Upper lobe of right lung (tissue), 1 donor: ENCODE measurements at regions not wholly inside any gene's neighbourhood (a gene's known extent, or its start where the extent isn't known, plus 50 kb on each side); places are given as distances from the start of the nearest gene placed in this dataset.

Source experiments
- ATAC-seq: fragments of 200-7000 bp; cut with Tn5 transposase; one replicate; pipeline ENCODE4 v1.9.1; 2020; ENCODE audit warnings: mild to moderate bottlenecking, moderate library complexity
- DNase-seq: peaks from one replicate; pipeline ENCODE4 v3.0.0-alpha.2; 2020
- H3K27ac ChIP-seq: fragments of 200-600 bp; one replicate; pipeline ENCODE4 v1.8.0; 2022
- H3K27me3 ChIP-seq: fragments of 200-600 bp; one replicate; pipeline ENCODE4 v1.8.0; 2022; ENCODE audit warnings: mild to moderate bottlenecking
- H3K36me3 ChIP-seq: fragments of 200-600 bp; one replicate; pipeline ENCODE4 v1.8.0; 2022
- H3K4me1 ChIP-seq: fragments of 200-600 bp; one replicate; pipeline ENCODE4 v1.8.0; 2022
- H3K4me3 ChIP-seq: fragments of 200-600 bp; one replicate; pipeline ENCODE4 v1.8.0; 2022; ENCODE audit warnings: mild to moderate bottlenecking
- H3K9me3 ChIP-seq: fragments of 200-600 bp; one replicate; pipeline ENCODE4 v1.8.0; 2022
- intact Hi-C: fragments of 100-400 bp; cut with DNase I; formaldehyde crosslinking; loops from one replicate; pipeline ENCODE4 v1.11.0; 2022
- TF ChIP-seq, protein P1 (sequence below): fragments of 200-600 bp; IDR thresholded peaks from one replicate; pipeline ENCODE4 v1.8.0; 2022; ENCODE audit warnings: antibody characterized with exemption
- donor health status: DM: no; HTN: yes; CAD: no; lungs with severe emphysema.

DNA sequence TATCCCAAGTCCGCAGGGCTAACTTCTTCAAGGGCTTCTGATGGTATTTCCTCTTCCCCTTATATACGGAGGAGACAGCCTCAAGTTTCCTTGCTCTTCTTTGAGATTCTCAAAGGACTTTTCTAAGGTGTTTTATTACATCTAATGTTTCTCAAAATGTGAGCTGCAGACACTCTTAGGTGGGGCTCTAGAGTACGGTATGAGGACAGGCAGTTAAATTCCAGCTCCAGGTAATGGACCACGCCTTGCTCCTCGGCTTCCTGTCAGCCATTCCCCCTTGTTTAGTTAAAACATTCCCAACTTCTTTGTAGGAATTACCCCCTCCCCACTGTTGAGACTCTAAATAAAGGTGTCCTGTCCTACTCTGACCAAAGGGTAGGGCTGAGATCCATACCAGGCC is 131.9 kb downstream of the IRS1 start:
- H3K27ac ChIP-seq: no peak overlapping the region
- H3K9me3 ChIP-seq: no peaks in the 10 kb centered on the region
- no peaks in the 10 kb centered on the region for H3K4me1 ChIP-seq
- no peak overlapping the region for H3K4me3 ChIP-seq
- ATAC-seq (peak; percentile 40), DNase-seq (no peak)
- TF ChIP-seq, protein P1, sequence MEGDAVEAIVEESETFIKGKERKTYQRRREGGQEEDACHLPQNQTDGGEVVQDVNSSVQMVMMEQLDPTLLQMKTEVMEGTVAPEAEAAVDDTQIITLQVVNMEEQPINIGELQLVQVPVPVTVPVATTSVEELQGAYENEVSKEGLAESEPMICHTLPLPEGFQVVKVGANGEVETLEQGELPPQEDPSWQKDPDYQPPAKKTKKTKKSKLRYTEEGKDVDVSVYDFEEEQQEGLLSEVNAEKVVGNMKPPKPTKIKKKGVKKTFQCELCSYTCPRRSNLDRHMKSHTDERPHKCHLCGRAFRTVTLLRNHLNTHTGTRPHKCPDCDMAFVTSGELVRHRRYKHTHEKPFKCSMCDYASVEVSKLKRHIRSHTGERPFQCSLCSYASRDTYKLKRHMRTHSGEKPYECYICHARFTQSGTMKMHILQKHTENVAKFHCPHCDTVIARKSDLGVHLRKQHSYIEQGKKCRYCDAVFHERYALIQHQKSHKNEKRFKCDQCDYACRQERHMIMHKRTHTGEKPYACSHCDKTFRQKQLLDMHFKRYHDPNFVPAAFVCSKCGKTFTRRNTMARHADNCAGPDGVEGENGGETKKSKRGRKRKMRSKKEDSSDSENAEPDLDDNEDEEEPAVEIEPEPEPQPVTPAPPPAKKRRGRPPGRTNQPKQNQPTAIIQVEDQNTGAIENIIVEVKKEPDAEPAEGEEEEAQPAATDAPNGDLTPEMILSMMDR: no peak
- no peaks in the 10 kb centered on the region for H3K36me3 ChIP-seq
- intact Hi-C loops: no loop called here
- no peaks in the 10 kb centered on the region for H3K27me3 ChIP-seq

DNA sequence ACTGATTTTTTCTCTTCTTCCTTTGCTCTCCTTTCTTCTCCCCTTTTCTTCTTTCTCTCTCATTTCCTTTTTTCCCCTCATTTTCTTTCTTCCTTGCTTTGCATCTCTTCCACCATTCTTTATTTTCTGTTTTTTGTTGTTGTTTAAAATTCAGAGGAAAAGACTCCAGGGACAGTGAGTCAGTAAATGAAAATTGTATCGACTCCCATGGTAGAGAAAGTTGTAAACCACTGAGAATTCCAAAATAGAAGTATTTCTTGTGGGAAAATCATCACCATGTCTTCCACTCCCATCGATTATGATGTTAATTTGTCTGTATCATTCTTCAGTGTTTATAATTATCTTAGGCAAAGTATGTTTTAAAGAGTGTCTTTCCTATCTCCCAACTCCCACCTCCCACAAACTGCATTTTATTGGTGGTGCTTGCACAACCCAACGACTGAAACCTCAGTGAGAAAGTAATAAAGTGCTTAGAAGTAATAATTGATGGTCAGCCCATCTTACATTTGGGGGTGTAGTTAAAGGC is 134.3 kb downstream of the IRS1 start:
- Histone ChIP-seq H3K27ac (no peak overlapping the region), H3K36me3 (no peaks in the 10 kb centered on the region), H3K27me3 (no peaks in the 10 kb centered on the region), H3K4me3 (no peak overlapping the region), H3K4me1 (peaks cover 2% of the 10 kb centered on the region), H3K9me3 (no peaks in the 10 kb centered on the region)
- intact Hi-C loops: no loop called here
- ATAC-seq: no peak
- no peak for DNase-seq
- TF ChIP-seq, protein P1: no peak

DNA sequence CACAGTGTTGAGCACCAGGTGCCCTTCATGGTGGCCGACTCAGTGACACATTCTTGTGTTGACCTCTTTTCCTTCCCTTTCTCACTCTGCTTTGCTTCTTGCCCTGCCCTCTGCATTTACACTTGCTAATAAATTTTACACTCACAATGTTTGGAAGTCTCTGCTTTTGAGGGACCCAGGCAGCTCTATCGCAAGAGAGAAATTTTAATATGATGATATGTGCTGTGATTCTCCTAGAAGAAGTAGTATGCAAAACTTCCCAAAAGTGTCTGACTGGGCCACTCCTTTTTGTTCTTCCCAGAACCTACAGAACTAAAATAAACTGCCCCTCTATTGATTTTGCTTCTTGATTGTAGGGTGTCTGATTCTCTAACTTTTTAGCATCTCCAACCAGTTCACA is 135.0 kb downstream of the IRS1 start:
- no peaks in the 10 kb centered on the region for H3K36me3 ChIP-seq
- DNase-seq (no peak), ATAC-seq (no peak)
- H3K4me3 ChIP-seq: no peak overlapping the region
- H3K27ac ChIP-seq: no peak overlapping the region
- intact Hi-C loops: no loop called here
- H3K4me1 ChIP-seq: peaks cover 4% of the 10 kb centered on the region
- TF ChIP-seq, protein P1: no peak
- H3K9me3 ChIP-seq: no peaks in the 10 kb centered on the region
- no peaks in the 10 kb centered on the region for H3K27me3 ChIP-seq

DNA sequence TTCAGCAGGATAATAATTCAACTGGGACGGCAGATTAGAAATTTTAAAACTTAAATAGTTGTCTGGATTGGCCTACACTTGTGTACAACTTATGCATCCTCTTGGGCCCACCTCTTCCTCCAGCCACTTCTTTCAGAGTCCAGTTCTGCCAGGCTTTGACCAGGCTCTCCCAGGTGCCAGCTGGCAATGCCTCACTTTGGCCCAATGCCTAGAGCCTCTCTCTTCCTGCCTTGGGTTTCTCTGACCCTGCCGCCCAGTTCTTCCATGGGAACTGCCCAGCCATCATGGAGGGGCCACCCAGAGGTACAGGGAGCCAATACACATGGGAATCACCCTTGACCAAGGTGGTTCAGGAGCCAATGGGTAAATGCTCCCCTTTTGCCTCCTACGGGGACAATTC is 135.5 kb downstream of the IRS1 start:
- H3K27ac ChIP-seq: no peak overlapping the region
- intact Hi-C loops: no loop called here
- H3K9me3 ChIP-seq: no peaks in the 10 kb centered on the region
- no peaks in the 10 kb centered on the region for H3K27me3 ChIP-seq
- ATAC-seq (peak; percentile 29), DNase-seq (peak; percentile 69)
- TF ChIP-seq, protein P1: no peak
- H3K4me1 ChIP-seq: peaks cover 4% of the 10 kb centered on the region
- H3K4me3 ChIP-seq: no peak overlapping the region
- H3K36me3 ChIP-seq: no peaks in the 10 kb centered on the region

DNA sequence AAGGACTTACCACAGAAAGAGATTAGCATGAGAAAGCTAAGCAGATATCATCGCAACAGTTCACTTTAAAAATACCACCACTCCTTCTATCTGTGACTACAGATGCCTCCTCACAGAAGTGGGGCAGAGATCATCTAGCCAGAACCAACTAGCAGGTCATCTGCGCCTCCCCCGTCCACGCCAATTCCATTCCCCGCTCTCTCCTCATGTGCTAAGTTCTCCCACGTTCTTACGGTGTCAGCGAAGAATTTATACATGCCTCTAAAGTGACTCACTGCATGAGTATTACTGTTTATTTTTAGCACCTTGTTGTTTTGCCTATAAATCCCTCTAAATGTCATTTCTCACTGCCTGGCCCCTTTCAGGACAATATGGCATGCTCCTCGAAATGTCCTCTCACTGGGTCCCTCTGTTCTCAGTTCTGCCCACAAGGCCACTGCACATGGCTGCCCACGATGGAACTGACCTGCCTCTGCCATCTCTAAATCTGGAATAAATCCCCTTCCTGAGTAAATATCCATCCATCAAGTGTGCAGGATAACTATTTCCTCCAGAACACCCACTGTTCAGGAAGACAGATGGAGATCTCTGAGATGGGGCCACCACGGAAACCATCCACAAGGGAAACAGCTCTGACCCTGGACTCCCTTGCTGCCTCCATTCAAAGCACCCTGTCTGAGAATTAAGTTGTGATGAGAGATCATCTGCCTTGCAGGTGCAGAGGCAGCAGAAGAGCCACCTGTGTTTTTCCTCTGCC is 137.7 kb downstream of the IRS1 start:
- ATAC-seq (peak; percentile 56), DNase-seq (no peak)
- H3K36me3 ChIP-seq: no peaks in the 10 kb centered on the region
- peaks cover 8% of the 10 kb centered on the region for H3K4me1 ChIP-seq
- H3K27ac ChIP-seq: no peak overlapping the region
- TF ChIP-seq, protein P1: no peak
- no peaks in the 10 kb centered on the region for H3K9me3 ChIP-seq
- no peak overlapping the region for H3K4me3 ChIP-seq
- intact Hi-C loops: no loop called here
- H3K27me3 ChIP-seq: no peaks in the 10 kb centered on the region
